Upper lobe of left lung (tissue), 6 donors: ENCODE measurements at regions not wholly inside any gene's neighbourhood (a gene's known extent, or its start where the extent isn't known, plus 50 kb on each side); places are given as distances from the start of the nearest gene placed in this dataset.

Experiments used
- ATAC-seq, 2 donors: fragments of 200-7000 bp; cut with Tn5 transposase; one replicate each; pipeline ENCODE4 v1.9.1; 2022; ENCODE audit warnings: mild to moderate bottlenecking in 2 of 2, moderate library complexity in 2 of 2; ENCODE audit not compliant: low FRiP score in 2 of 2
- DNase-seq, 2 donors: peaks; one replicate each; pipeline ENCODE4 v3.0.0-alpha.2; 2019 to 2020
- H3K27ac ChIP-seq, 4 donors: fragments of 200-600 bp; sonication (generic); one replicate each; pipeline ENCODE4 v1.5.1; 2016 to 2019
- H3K27me3 ChIP-seq, 4 donors: fragments of 200-600 bp; sonication (generic); one replicate each; pipeline ENCODE4 v1.5.1; 2017 to 2019
- H3K36me3 ChIP-seq, 4 donors: fragments of 200-600 bp; sonication (generic); one replicate each; pipeline ENCODE4 v1.5.1; 2016 to 2019
- H3K4me1 ChIP-seq, 4 donors: fragments of 200-600 bp; sonication (generic); one replicate each; pipeline ENCODE4 v1.5.1; 2018 to 2019
- H3K4me3 ChIP-seq, 4 donors: fragments of 200-600 bp; sonication (generic); one replicate each; pipeline ENCODE4 v1.5.1; 2017 to 2019; ENCODE audit warnings: mild to moderate bottlenecking in 2 of 4, moderate library complexity in 1 of 4
- H3K9me3 ChIP-seq, 4 donors: fragments of 200-600 bp; sonication (generic); one replicate each; pipeline ENCODE4 v1.5.1; 2018 to 2019
- CTCF ChIP-seq, 6 experiments: fragments of 450-650 bp in 4 of 6; fragments of 200-600 bp in 2 of 6; sonication (generic) in 2 of 6; IDR thresholded peaks; one replicate each; pipeline ENCODE4 v1.5.1; 2016 to 2019; ENCODE audit warnings: antibody characterized with exemption in 6 of 6
- EP300 ChIP-seq, 4 donors: sonication (generic); formaldehyde crosslinking; IDR thresholded peaks; one replicate each; pipeline ENCODE4 v1.5.1; 2017; ENCODE audit warnings: antibody characterized with exemption in 4 of 4, control low read depth in 2 of 4
- POLR2A ChIP-seq, 4 donors: fragments of 450-650 bp; IDR thresholded peaks; one replicate each; pipeline ENCODE4 v1.5.1; 2016 to 2017; ENCODE audit warnings: antibody characterized with exemption in 4 of 4, mild to moderate bottlenecking in 2 of 4
- POLR2AphosphoS5 ChIP-seq, 2 donors: sonication (generic); formaldehyde crosslinking; IDR thresholded peaks; one replicate each; pipeline ENCODE4 v1.5.1; 2017; ENCODE audit warnings: antibody characterized with exemption in 2 of 2
- WGBS, 2 donors: methylation state at CpG; one replicate each; pipeline ENCODE4 v1.1.5; 2017 to 2018; 5-methylcytosine and 5-hydroxymethylcytosine counted together
- donor health status: DM: no; HTN: no; CAD: no; lungs with moderate emphysema.
- donor health status: DM: no; HTN: yes; CAD: no; lungs with severe emphysema.

GRCh38 chr15:94745371-94745770, 514.0 kb downstream of the MCTP2 start:
- ATAC-seq, result no peak
- H3K4me1 ChIP-seq, result no peaks in the 10 kb centered on the region
- no peak for TF ChIP-seq POLR2A (IDR thresholded peaks at IDR 0.05)
- no peak for TF ChIP-seq POLR2AphosphoS5 (IDR thresholded peaks at IDR 0.05)
- no peak for TF ChIP-seq EP300 (IDR thresholded peaks at IDR 0.05)
- no peak for TF ChIP-seq CTCF (IDR thresholded peaks at IDR 0.05)
- no peak overlapping the region for H3K27ac ChIP-seq
- no peaks in the 10 kb centered on the region for H3K27me3 ChIP-seq
- DNase-seq, result no peak
- WGBS, 2 donors, result 65 to 70% methylated on average over 7 of the region's 7 CpGs
- H3K36me3 ChIP-seq, result no peaks in the 10 kb centered on the region
- H3K4me3 ChIP-seq, result no peak overlapping the region
- H3K9me3 ChIP-seq, result no peaks in the 10 kb centered on the region

GRCh38 chr15:94747510-94747909, 516.1 kb downstream of the MCTP2 start:
- no peak overlapping the region for H3K27ac ChIP-seq
- no peak for DNase-seq
- H3K4me3 ChIP-seq, result no peak overlapping the region
- no peaks in the 10 kb centered on the region for H3K27me3 ChIP-seq
- no peaks in the 10 kb centered on the region for H3K36me3 ChIP-seq
- TF ChIP-seq EP300 (IDR thresholded peaks at IDR 0.05), result no peak
- TF ChIP-seq POLR2AphosphoS5 (IDR thresholded peaks at IDR 0.05), result no peak
- TF ChIP-seq CTCF (IDR thresholded peaks at IDR 0.05), result no peak
- no peak for TF ChIP-seq POLR2A (IDR thresholded peaks at IDR 0.05)
- no peaks in the 10 kb centered on the region for H3K9me3 ChIP-seq
- no peak for ATAC-seq
- H3K4me1 ChIP-seq, result no peaks in the 10 kb centered on the region
- WGBS, 2 donors, result 78 to 79% methylated on average over 1 to 3 of the region's 3 CpGs

- no peaks in the 10 kb centered on the region for H3K27me3 ChIP-seq
These were observed 518.7 kb downstream of the MCTP2 start for GRCh38 chr15:94749811-94750617.

GRCh38 chr15:94760348-94760747, 529.0 kb downstream of the MCTP2 start:
- no peaks in the 10 kb centered on the region for H3K36me3 ChIP-seq
- no peak overlapping the region for H3K27ac ChIP-seq
- H3K4me1 ChIP-seq, result no peaks in the 10 kb centered on the region
- TF ChIP-seq POLR2A (IDR thresholded peaks at IDR 0.05) (no peak), POLR2AphosphoS5 (IDR thresholded peaks at IDR 0.05) (no peak), CTCF (IDR thresholded peaks at IDR 0.05) (no peak), EP300 (IDR thresholded peaks at IDR 0.05) (no peak)
- DNase-seq (no peak), ATAC-seq (no peak)
- no peaks in the 10 kb centered on the region for H3K9me3 ChIP-seq
- no peaks in the 10 kb centered on the region for H3K27me3 ChIP-seq
- 97 to 98% methylated on average over 2 of the region's 2 CpGs for WGBS, 2 donors
- H3K4me3 ChIP-seq, result no peak overlapping the region

More at GRCh38 chr15:94749811-94750617, 518.7 kb downstream of the MCTP2 start:
- no peaks in the 10 kb centered on the region for H3K36me3 ChIP-seq
- H3K4me3 ChIP-seq, result no peak overlapping the region
- TF ChIP-seq POLR2AphosphoS5 (IDR thresholded peaks at IDR 0.05) (no peak), CTCF (IDR thresholded peaks at IDR 0.05) (no peak), POLR2A (IDR thresholded peaks at IDR 0.05) (no peak), EP300 (IDR thresholded peaks at IDR 0.05) (no peak)
- H3K27ac ChIP-seq, result no peak overlapping the region
- no peaks in the 10 kb centered on the region for H3K9me3 ChIP-seq
- DNase-seq (no peak), ATAC-seq (peak in 1 of 2 donors; percentile 71)
- 73 to 83% methylated on average over 2 to 5 of the region's 5 CpGs for WGBS, 2 donors
- H3K4me1 ChIP-seq, result no peaks in the 10 kb centered on the region

- Histone ChIP-seq H3K36me3 (no peaks in the 10 kb centered on the region), H3K4me3 (no peak overlapping the region), H3K27ac (no peak overlapping the region), H3K4me1 (no peaks in the 10 kb centered on the region), H3K9me3 (no peaks in the 10 kb centered on the region), H3K27me3 (no peaks in the 10 kb centered on the region)
- WGBS, 2 donors, result 40 to 87% methylated on average over 1 of the region's 1 CpG
- no peak for TF ChIP-seq EP300 (IDR thresholded peaks at IDR 0.05)
- TF ChIP-seq CTCF (IDR thresholded peaks at IDR 0.05), result no peak
- TF ChIP-seq POLR2AphosphoS5 (IDR thresholded peaks at IDR 0.05), result no peak
- TF ChIP-seq POLR2A (IDR thresholded peaks at IDR 0.05), result no peak
- DNase-seq, result no peak
- ATAC-seq, result no peak
These were observed 530.2 kb downstream of the MCTP2 start for GRCh38 chr15:94761574-94761973.
